ENCODE measurements at regions not wholly inside any gene's neighbourhood (a gene's known extent, or its start where the extent isn't known, plus 50 kb on each side); places are given as distances from the start of the nearest gene placed in this dataset.

- no peak for DNase-seq
- no peak overlapping the region for H3K4me3 ChIP-seq (ENCODE audit: low read depth in 1 of 2, low read length in 2 of 2)
- H3K4me1 ChIP-seq (ENCODE audit: insufficient read depth, low read length), result no peaks in the 10 kb centered on the region
- H3K36me3 ChIP-seq (ENCODE audit: insufficient read depth, low read length), result no peaks in the 10 kb centered on the region
- no peak overlapping the region for H3K4me2 ChIP-seq (ENCODE audit: insufficient read depth, low read length)
- H3K79me2 ChIP-seq (ENCODE audit: insufficient read depth, low read length), result no peaks in the 10 kb centered on the region
- H4K20me1 ChIP-seq (ENCODE audit: insufficient read depth, low read length), result no peaks in the 10 kb centered on the region
- H2AFZ ChIP-seq (ENCODE audit: low read depth, low read length), result no peak overlapping the region
- no peak overlapping the region for H3K9ac ChIP-seq (ENCODE audit: low read depth, low read length)
- H3K9me3 ChIP-seq (ENCODE audit: insufficient read depth, low read length, severe bottlenecking), result no peaks in the 10 kb centered on the region
- H3K27ac ChIP-seq (ENCODE audit: low read length), result no peak overlapping the region
- no peak for ATAC-seq (ENCODE audit: insufficient read depth, low read depth)
- TF ChIP-seq CTCF (IDR thresholded peaks at IDR 0.05; ENCODE audit: borderline replicate concordance, extremely low read depth, low read length, poor library complexity, severe bottlenecking), result no peak
- TF ChIP-seq EZH2 (IDR thresholded peaks at IDR 0.05; ENCODE audit: borderline replicate concordance, low read depth, low read length, severe bottlenecking), result no peak
- peaks cover 36% of the 10 kb centered on the region for H3K27me3 ChIP-seq (ENCODE audit: insufficient read depth, low read length, poor library complexity)
Observed at GRCh38 chr20:54318892-54319291, 111.0 kb downstream of the PFDN4 start.

GRCh38 chr20:54320148-54320607 lies 112.3 kb downstream of the PFDN4 start:
- DNase-seq, result no peak
- no peak for ATAC-seq (ENCODE audit: insufficient read depth, low read depth)
- no peak overlapping the region for H2AFZ ChIP-seq (ENCODE audit: low read depth, low read length)

GRCh38 chr20:54321352-54322087 lies 113.6 kb downstream of the PFDN4 start:
- no peak overlapping the region for H3K4me2 ChIP-seq (ENCODE audit: insufficient read depth, low read length)
- H3K27ac ChIP-seq (ENCODE audit: low read length), result no peak overlapping the region
- no peaks in the 10 kb centered on the region for H3K36me3 ChIP-seq (ENCODE audit: insufficient read depth, low read length)
- DNase-seq, result no peak
- no peak overlapping the region for H2AFZ ChIP-seq (ENCODE audit: low read depth, low read length)
- no peak for TF ChIP-seq EZH2 (IDR thresholded peaks at IDR 0.05; ENCODE audit: borderline replicate concordance, low read depth, low read length, severe bottlenecking)
- TF ChIP-seq CTCF (IDR thresholded peaks at IDR 0.05; ENCODE audit: borderline replicate concordance, extremely low read depth, low read length, poor library complexity, severe bottlenecking), result no peak
- no peaks in the 10 kb centered on the region for H3K4me1 ChIP-seq (ENCODE audit: insufficient read depth, low read length)
- H3K9ac ChIP-seq (ENCODE audit: low read depth, low read length), result no peak overlapping the region
- ATAC-seq (ENCODE audit: insufficient read depth, low read depth), result no peak
- H3K4me3 ChIP-seq (ENCODE audit: low read depth in 1 of 2, low read length in 2 of 2), result no peak overlapping the region
- no peaks in the 10 kb centered on the region for H3K9me3 ChIP-seq (ENCODE audit: insufficient read depth, low read length, severe bottlenecking)
- H3K27me3 ChIP-seq (ENCODE audit: insufficient read depth, low read length, poor library complexity), result peaks cover 25% of the 10 kb centered on the region
- no peaks in the 10 kb centered on the region for H4K20me1 ChIP-seq (ENCODE audit: insufficient read depth, low read length)
- H3K79me2 ChIP-seq (ENCODE audit: insufficient read depth, low read length), result no peaks in the 10 kb centered on the region

More at GRCh38 chr20:54320148-54320607, 112.3 kb downstream of the PFDN4 start:
- H4K20me1 ChIP-seq (ENCODE audit: insufficient read depth, low read length), result no peaks in the 10 kb centered on the region
- TF ChIP-seq CTCF (IDR thresholded peaks at IDR 0.05; ENCODE audit: borderline replicate concordance, extremely low read depth, low read length, poor library complexity, severe bottlenecking), result no peak
- TF ChIP-seq EZH2 (IDR thresholded peaks at IDR 0.05; ENCODE audit: borderline replicate concordance, low read depth, low read length, severe bottlenecking), result no peak
- H3K27me3 ChIP-seq (ENCODE audit: insufficient read depth, low read length, poor library complexity), result peaks cover 30% of the 10 kb centered on the region
- H3K9ac ChIP-seq (ENCODE audit: low read depth, low read length), result no peak overlapping the region
- no peaks in the 10 kb centered on the region for H3K4me1 ChIP-seq (ENCODE audit: insufficient read depth, low read length)
- H3K36me3 ChIP-seq (ENCODE audit: insufficient read depth, low read length), result no peaks in the 10 kb centered on the region
- H3K4me3 ChIP-seq (ENCODE audit: low read depth in 1 of 2, low read length in 2 of 2), result no peak overlapping the region
- no peaks in the 10 kb centered on the region for H3K9me3 ChIP-seq (ENCODE audit: insufficient read depth, low read length, severe bottlenecking)
- no peak overlapping the region for H3K4me2 ChIP-seq (ENCODE audit: insufficient read depth, low read length)
- H3K79me2 ChIP-seq (ENCODE audit: insufficient read depth, low read length), result no peaks in the 10 kb centered on the region
- no peak overlapping the region for H3K27ac ChIP-seq (ENCODE audit: low read length)

Data from DND-41 (cell line).